WTC11 (cell line): ENCODE measurements at regions not wholly inside any gene's neighbourhood (a gene's known extent, or its start where the extent isn't known, plus 50 kb on each side); places are given as distances from the start of the nearest gene placed in this dataset.

Experiments used
- ARID4B ChIP-seq: sonication (generic); formaldehyde crosslinking; IDR thresholded peaks from 2 replicates; pipeline ENCODE4 v1.8.0; 2023; ENCODE audit warnings: missing genetic modification reagents, mild to moderate bottlenecking, borderline replicate concordance
- ATF1 ChIP-seq: sonication (generic); formaldehyde crosslinking; IDR thresholded peaks from 2 replicates; pipeline ENCODE4 v1.8.1; 2023; ENCODE audit warnings: mild to moderate bottlenecking, moderate library complexity, missing genetic modification reagents
- CREB1 ChIP-seq: sonication (generic); formaldehyde crosslinking; IDR thresholded peaks from 2 replicates; pipeline ENCODE4 v1.8.0; 2023; ENCODE audit warnings: mild to moderate bottlenecking, missing genetic modification reagents
- CTCF ChIP-seq: fragments of 200-600 bp; IDR thresholded peaks from 2 replicates; pipeline ENCODE4 v1.8.0; 2022; ENCODE audit warnings: antibody characterized with exemption
- ESRRA ChIP-seq: sonication (generic); formaldehyde crosslinking; IDR thresholded peaks from 2 replicates; pipeline ENCODE4 v1.8.1; 2022; ENCODE audit warnings: mild to moderate bottlenecking, missing genetic modification reagents, borderline replicate concordance
- GRHL2 ChIP-seq: fragments of 250-450 bp; sonication (Bioruptor Pico); IDR thresholded peaks from 2 replicates; pipeline ENCODE4 v1.8.0; 2022; ENCODE audit warnings: mild to moderate bottlenecking, moderate library complexity; ENCODE audit not compliant: insufficient replicate concordance, severe bottlenecking
- JUN ChIP-seq: sonication (generic); formaldehyde crosslinking; IDR thresholded peaks from 2 replicates; pipeline ENCODE4 v1.8.0; 2023; ENCODE audit warnings: mild to moderate bottlenecking, missing genetic modification reagents
- MAX ChIP-seq: sonication (generic); formaldehyde crosslinking; IDR thresholded peaks from 2 replicates; pipeline ENCODE4 v1.8.0; 2022; ENCODE audit warnings: mild to moderate bottlenecking, missing genetic modification reagents
- NR1H2 ChIP-seq: sonication (generic); formaldehyde crosslinking; IDR thresholded peaks from 2 replicates; pipeline ENCODE4 v1.9.0; 2021; ENCODE audit warnings: mild to moderate bottlenecking, moderate library complexity, missing genetic modification reagents
- NR3C1 ChIP-seq: sonication (generic); formaldehyde crosslinking; conservative IDR thresholded peaks from 2 replicates; pipeline ENCODE4 v1.8.1; 2023; ENCODE audit warnings: low read depth, mild to moderate bottlenecking, missing genetic modification reagents
- TEAD4 ChIP-seq: sonication (generic); formaldehyde crosslinking; IDR thresholded peaks from 2 replicates; pipeline ENCODE4 v1.8.0; 2022; ENCODE audit warnings: mild to moderate bottlenecking, missing genetic modification reagents
- USF1 ChIP-seq: sonication (generic); formaldehyde crosslinking; IDR thresholded peaks from 2 replicates; pipeline ENCODE4 v1.8.0; 2022; ENCODE audit warnings: mild to moderate bottlenecking, missing genetic modification reagents
- ZNF138 ChIP-seq: sonication (generic); formaldehyde crosslinking; conservative IDR thresholded peaks from 2 replicates; pipeline ENCODE4 v1.8.1; 2022; ENCODE audit warnings: mild to moderate bottlenecking, moderate library complexity, missing genetic modification reagents
- ZNF263 ChIP-seq: sonication (generic); formaldehyde crosslinking; IDR thresholded peaks from 2 replicates; pipeline ENCODE4 v1.8.1; 2022; ENCODE audit warnings: low read depth, mild to moderate bottlenecking, moderate library complexity, missing genetic modification reagents

- no peak for TF ChIP-seq CTCF
- TF ChIP-seq NR1H2 (CRISPR knock-in tag): no peak
- no peak for TF ChIP-seq CREB1 (CRISPR knock-in tag)
- TF ChIP-seq MAX (CRISPR knock-in tag): no peak
- no peak for TF ChIP-seq ATF1
- no peak for TF ChIP-seq TEAD4
- TF ChIP-seq ARID4B (CRISPR knock-in tag): no peak
- no peak for TF ChIP-seq ZNF263
- no peak for TF ChIP-seq USF1 (CRISPR knock-in tag)
- no peak for TF ChIP-seq GRHL2 (CRISPR knock-in tag)
- no peak for TF ChIP-seq JUN (CRISPR knock-in tag)
- no peak for TF ChIP-seq ZNF138 (CRISPR knock-in tag)
- TF ChIP-seq ESRRA: no peak
- TF ChIP-seq NR3C1 (CRISPR knock-in tag): no peak
Observed at GRCh38 chr20:40948465-40949267, 80.0 kb upstream of the TOP1 start.
